ENCODE measurements at regions not wholly inside any gene's neighbourhood (a gene's known extent, or its start where the extent isn't known, plus 50 kb on each side); places are given as distances from the start of the nearest gene placed in this dataset.

- no peak for DNase-seq
Observed at GRCh38 chr5:32503261-32503660, 58.7 kb upstream of the ZFR start.

GRCh38 chr5:32501071-32502002 lies 56.8 kb upstream of the ZFR start:
- no peak for DNase-seq

- no peak for DNase-seq
Observed at GRCh38 chr5:32500181-32500580, 55.6 kb upstream of the ZFR start.

GRCh38 chr5:32499261-32499660 lies 54.7 kb upstream of the ZFR start:
- no peak for DNase-seq

- DNase-seq: no peak
Observed at GRCh38 chr5:32498484-32498883, 53.9 kb upstream of the ZFR start.

GRCh38 chr5:32496104-32496503 lies 51.6 kb upstream of the ZFR start:
- DNase-seq: no peak

- DNase-seq: no peak
Observed at GRCh38 chr5:32494827-32495226, 50.3 kb upstream of the ZFR start.
